ENCODE measurements at regions not wholly inside any gene's neighbourhood (a gene's known extent, or its start where the extent isn't known, plus 50 kb on each side); places are given as distances from the start of the nearest gene placed in this dataset.

GRCh38 chr4:153034681-153035080 is 98.6 kb downstream of the FHDC1 start:
- H3T11ph ChIP-seq (ENCODE audit: low read length), result no peak overlapping the region
- peaks cover 2% of the 10 kb centered on the region for H3K9me3 ChIP-seq (ENCODE audit: control insufficient read depth, low read depth, low read length)
- DNase-seq, result no peak
- H3K4ac ChIP-seq (ENCODE audit: low read depth, low read length), result no peak overlapping the region
- H4K5ac ChIP-seq (ENCODE audit: insufficient read length, low read depth, low read length), result no peak overlapping the region
- Mint-ChIP-seq H3K4me3 (no peak overlapping the region), H3K27me3 (ENCODE audit: low read depth) (peaks cover 8% of the 10 kb centered on the region), H3K27ac (no peak overlapping the region), H3K9me3 (peaks cover 4 to 15% of the 10 kb centered on the region in 2 experiments), H3K4me1 (peaks cover 17 to 19% of the 10 kb centered on the region in 2 experiments), H3K36me3 (ENCODE audit: insufficient read depth in 1 of 3, low read depth in 3 of 3) (peaks cover 5 to 15% (median 7%) of the 10 kb centered on the region in 3 experiments)
- no peak overlapping the region for H3K9ac ChIP-seq (ENCODE audit: extremely low read depth, insufficient read length, low read length)
- no peak overlapping the region for H2BK12ac ChIP-seq (ENCODE audit: insufficient read length, low read depth, low read length)
- no peak overlapping the region for H4K8ac ChIP-seq (replicated peaks; ENCODE audit: insufficient read length, low read depth, low read length)
- H2BK120ac ChIP-seq (ENCODE audit: low read depth, low read length, poor library complexity, severe bottlenecking), result no peak overlapping the region
- H3K23me2 ChIP-seq (ENCODE audit: insufficient read length, low read depth, low read length, poor library complexity, severe bottlenecking), result no peaks in the 10 kb centered on the region
- H2BK20ac ChIP-seq (ENCODE audit: low read depth, low read length, poor library complexity, severe bottlenecking), result no peak overlapping the region
- no peak overlapping the region for H3K14ac ChIP-seq (ENCODE audit: insufficient read depth, low read length)
- no peaks in the 10 kb centered on the region for H3K79me1 ChIP-seq (ENCODE audit: insufficient read depth, low read depth, low read length, poor library complexity, severe bottlenecking)
- no peak overlapping the region for H3K27ac ChIP-seq (ENCODE audit: insufficient read length, low read depth, low read length)
- H4K91ac ChIP-seq (ENCODE audit: insufficient read length, low read depth, low read length), result no peak overlapping the region
- no peak overlapping the region for H3K56ac ChIP-seq (ENCODE audit: insufficient read length, low read depth, low read length)
- no peaks in the 10 kb centered on the region for H3K79me2 ChIP-seq (ENCODE audit: insufficient read depth, low read length)
- no peaks in the 10 kb centered on the region for H3K27me3 ChIP-seq (ENCODE audit: insufficient read depth, low read length)
- no peaks in the 10 kb centered on the region for H4K20me1 ChIP-seq (ENCODE audit: control insufficient read depth, insufficient read depth, insufficient read length)
- H3K4me1 ChIP-seq (ENCODE audit: insufficient read depth, low read length), result peaks cover 2% of the 10 kb centered on the region; the same call in 1 of the 2 replicates
- H3K18ac ChIP-seq (ENCODE audit: insufficient read length, low read depth, low read length), result no peak overlapping the region
- no peak for TF ChIP-seq CTCF (conservative IDR thresholded peaks at IDR 0.05)
- no CpG with 5 or more reads among the region's 3 CpGs for WGBS (ENCODE audit: extremely low coverage, insufficient read length, low lambda C conversion rate)
- no peak overlapping the region for H2BK15ac ChIP-seq (ENCODE audit: low read depth, low read length)
- no peak overlapping the region for H2AFZ ChIP-seq (ENCODE audit: low read length)
- H3K23ac ChIP-seq (ENCODE audit: insufficient read length, low read depth, low read length), result no peak overlapping the region
- no peak overlapping the region for H3K4me2 ChIP-seq (ENCODE audit: insufficient read depth, insufficient read length, low read length)
- no peak overlapping the region for H2BK5ac ChIP-seq (ENCODE audit: insufficient read length, low read length)
- H2AK5ac ChIP-seq (ENCODE audit: insufficient read length, low read length), result no peak overlapping the region

Data from H9 (cell line).